ENCODE measurements at regions not wholly inside any gene's neighbourhood (a gene's known extent, or its start where the extent isn't known, plus 50 kb on each side); places are given as distances from the start of the nearest gene placed in this dataset.
A peak's percentile ranks its signal among the peaks of the same experiment; 100 is the strongest.

DNA sequence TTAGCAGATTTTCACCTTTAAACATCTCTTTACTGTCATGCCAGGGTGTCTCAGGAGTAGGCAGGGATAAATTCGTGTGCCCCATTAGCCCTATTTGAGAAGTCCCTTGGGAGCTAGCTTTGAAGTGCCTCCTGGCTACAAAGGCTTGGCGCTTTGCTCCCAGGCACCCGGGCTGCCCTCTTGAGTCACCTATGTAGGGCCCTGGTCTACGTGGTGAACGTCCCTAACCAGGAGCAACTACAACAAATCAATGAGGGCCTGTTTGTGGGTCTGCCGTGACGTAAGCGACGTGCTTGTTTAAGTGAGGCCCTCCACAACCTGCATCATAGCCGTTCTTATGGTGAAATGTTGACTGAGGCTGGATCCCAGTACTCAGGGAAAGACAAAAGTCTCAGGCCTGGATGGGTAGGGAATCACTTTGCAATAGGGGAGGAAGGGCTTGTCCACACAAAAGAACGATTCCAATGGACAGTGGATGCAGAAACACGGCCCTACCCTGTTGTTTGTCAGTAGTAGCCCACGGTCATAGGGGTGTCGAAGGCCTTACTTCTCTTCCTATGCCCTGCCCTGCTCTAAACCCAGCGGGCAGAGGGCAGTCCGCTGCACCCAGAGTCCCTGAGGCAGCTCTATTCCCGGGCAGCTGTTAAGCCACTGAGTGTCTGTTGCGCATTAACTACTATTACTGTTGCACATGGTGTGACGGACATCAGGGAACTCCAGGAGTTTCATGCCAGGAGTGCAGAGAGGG lies 93.9 kb downstream of the INHBB start:
- TF ChIP-seq CTCF (conservative IDR thresholded peaks at IDR 0.05; ENCODE audit: low read depth, low read length), result no peak
- no peak for DNase-seq (ENCODE audit: low read depth)
- H3K4me3 ChIP-seq (ENCODE audit: low read length), result no peak overlapping the region

- no peak for DNase-seq (ENCODE audit: low read depth)
- no peak overlapping the region for H3K4me3 ChIP-seq (ENCODE audit: low read length)
- TF ChIP-seq CTCF (conservative IDR thresholded peaks at IDR 0.05; ENCODE audit: low read depth, low read length), result no peak
Observed at GRCh38 chr2:120440521-120441350, 94.8 kb downstream of the INHBB start.

GRCh38 chr2:120441351-120441700 lies 95.4 kb downstream of the INHBB start:
- TF ChIP-seq CTCF (conservative IDR thresholded peaks at IDR 0.05; ENCODE audit: low read depth, low read length), result no peak
- no peak for DNase-seq (ENCODE audit: low read depth)
- no peak overlapping the region for H3K4me3 ChIP-seq (ENCODE audit: low read length)

- no peak for TF ChIP-seq CTCF (conservative IDR thresholded peaks at IDR 0.05; ENCODE audit: low read depth, low read length)
- no peak for DNase-seq (ENCODE audit: low read depth)
- H3K4me3 ChIP-seq (ENCODE audit: low read length), result peak overlapping the region; percentile 40
Observed at GRCh38 chr2:120441744-120442471, 96.0 kb downstream of the INHBB start.

- TF ChIP-seq CTCF (conservative IDR thresholded peaks at IDR 0.05; ENCODE audit: low read depth, low read length), result no peak
- DNase-seq (ENCODE audit: low read depth), result no peak
- H3K4me3 ChIP-seq (ENCODE audit: low read length), result peak overlapping the region; percentile 40
Observed at GRCh38 chr2:120442541-120442922, 96.6 kb downstream of the INHBB start.

DNA sequence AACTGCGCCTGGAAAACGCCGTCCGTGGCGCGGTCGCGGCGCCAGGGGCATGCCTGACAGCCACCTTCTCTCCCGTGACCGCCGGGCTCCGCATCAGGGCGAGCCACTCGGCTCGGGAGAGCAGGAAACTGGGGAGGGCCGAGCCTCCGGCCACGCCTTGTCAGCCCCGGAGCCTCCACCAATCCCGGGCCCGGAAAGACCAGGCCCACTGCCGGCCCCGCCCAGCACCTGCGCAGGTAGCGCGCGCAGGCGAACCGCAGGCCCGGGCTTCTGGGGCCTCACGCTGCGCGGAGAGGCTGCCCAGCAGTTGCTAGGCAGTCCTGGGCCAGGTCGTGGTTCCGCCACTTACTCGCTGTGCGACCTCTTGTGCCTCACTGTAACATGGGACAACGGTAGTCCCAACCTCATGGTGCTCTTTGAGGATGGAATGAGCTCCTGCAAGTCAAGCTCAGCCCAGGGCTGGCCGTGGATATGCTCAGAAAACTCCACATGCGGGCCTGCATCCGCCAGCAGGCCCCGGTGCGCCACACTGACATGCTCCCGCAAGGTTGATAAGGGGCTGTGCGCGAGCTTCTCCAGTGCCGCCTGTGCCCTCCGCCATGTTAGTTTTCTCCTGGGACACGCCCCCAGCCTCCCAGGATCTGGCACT lies 97.1 kb downstream of the INHBB start:
- no peak for DNase-seq (ENCODE audit: low read depth)

More for the DNA sequence above, 97.1 kb downstream of the INHBB start:
- peak overlapping the region; percentile 40 for H3K4me3 ChIP-seq (ENCODE audit: low read length)
- no peak for TF ChIP-seq CTCF (conservative IDR thresholded peaks at IDR 0.05; ENCODE audit: low read depth, low read length)
